SK-N-MC (cell line): ENCODE measurements at regions not wholly inside any gene's neighbourhood (a gene's known extent, or its start where the extent isn't known, plus 50 kb on each side); places are given as distances from the start of the nearest gene placed in this dataset.

Experiments used
- DNase-seq: peaks from one replicate; pipeline ENCODE4 v3.0.0-alpha.2; 2011; ENCODE audit warnings: low read depth, low spot score
- H3K27ac ChIP-seq: fragments of 200-600 bp; sonication (generic); 2 replicates; pipeline ENCODE4 v1.5.1; 2016; ENCODE audit warnings: mixed run types
- H3K36me3 ChIP-seq: fragments of 200-600 bp; sonication (generic); 2 replicates; pipeline ENCODE4 v1.6.1; 2017; ENCODE audit warnings: antibody characterized with exemption, low read length, mixed read lengths; ENCODE audit not compliant: insufficient read depth
- H3K4me3 ChIP-seq: fragments of 200-600 bp; sonication (generic); 2 replicates; pipeline ENCODE4 v1.5.1; 2016
- H3K9ac ChIP-seq: fragments of 200-600 bp; sonication (generic); 2 replicates; pipeline ENCODE4 v1.8.0; 2017; ENCODE audit warnings: mixed run types, mixed read lengths; ENCODE audit not compliant: insufficient read length
- H3K9me3 ChIP-seq: fragments of 200-600 bp; sonication (generic); 2 replicates; pipeline ENCODE4 v1.6.1; 2017; ENCODE audit warnings: low read depth, mild to moderate bottlenecking, antibody characterized with exemption, low read length, moderate library complexity, mixed read lengths
- EZH2 ChIP-seq: fragments of 200-600 bp; sonication (generic); IDR thresholded peaks from one replicate; pipeline ENCODE4 v1.6.1; 2017; ENCODE audit warnings: antibody characterized with exemption
- FOXP2 ChIP-seq: optimal IDR thresholded peaks from 2 replicates; pipeline ENCODE3; 2011; ENCODE audit warnings: mild to moderate bottlenecking, moderate library complexity; ENCODE audit not compliant: insufficient read depth; ENCODE audit errors: extremely low read length, control extremely low read depth
- POLR2AphosphoS5 ChIP-seq: IDR thresholded peaks from 2 replicates; pipeline ENCODE4 v1.6.1; 2012; ENCODE audit warnings: mild to moderate bottlenecking, low read depth, low read length, borderline replicate concordance

DNA sequence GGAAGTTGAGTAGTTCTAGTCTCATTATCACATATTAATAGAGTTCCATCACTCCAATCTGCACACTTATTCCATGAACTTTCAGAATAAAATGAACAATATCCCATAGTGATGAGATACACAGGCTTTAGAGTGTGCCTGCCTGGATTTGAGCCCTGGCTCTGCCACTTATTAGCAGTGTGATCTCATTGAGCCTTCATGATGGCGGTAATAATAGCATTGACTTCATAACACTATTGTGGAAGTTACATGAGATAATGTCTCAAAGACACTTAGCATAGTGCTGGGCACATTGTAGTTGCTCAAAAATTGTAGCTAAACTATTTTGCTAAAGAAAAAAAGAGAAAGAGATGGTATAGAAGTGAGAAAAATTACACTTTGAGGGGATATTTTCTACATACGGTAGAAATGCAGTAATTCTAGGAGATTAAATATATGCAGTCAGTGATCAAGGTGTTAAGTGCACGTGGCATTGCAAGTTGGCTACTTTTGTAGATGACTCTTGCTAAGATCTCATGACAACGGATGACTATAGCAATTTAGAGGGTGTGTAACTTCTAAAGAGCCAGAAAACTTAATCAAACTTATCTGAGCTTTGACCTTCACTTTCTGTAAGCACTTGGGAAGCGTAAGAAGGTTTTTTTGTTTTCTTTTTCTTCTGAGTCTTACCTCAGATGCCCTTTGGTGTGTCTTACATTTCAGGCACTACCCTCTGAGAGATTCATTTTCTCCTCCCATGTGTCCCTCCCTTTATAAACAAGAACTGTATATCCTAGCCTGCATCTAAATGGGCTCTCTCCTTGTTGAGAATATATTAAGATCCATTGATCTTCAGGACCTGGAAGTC, 380.6 kb upstream of the NR3C2 start:
- TF ChIP-seq POLR2AphosphoS5 (no peak), FOXP2 (no peak), EZH2 (no peak)

DNA sequence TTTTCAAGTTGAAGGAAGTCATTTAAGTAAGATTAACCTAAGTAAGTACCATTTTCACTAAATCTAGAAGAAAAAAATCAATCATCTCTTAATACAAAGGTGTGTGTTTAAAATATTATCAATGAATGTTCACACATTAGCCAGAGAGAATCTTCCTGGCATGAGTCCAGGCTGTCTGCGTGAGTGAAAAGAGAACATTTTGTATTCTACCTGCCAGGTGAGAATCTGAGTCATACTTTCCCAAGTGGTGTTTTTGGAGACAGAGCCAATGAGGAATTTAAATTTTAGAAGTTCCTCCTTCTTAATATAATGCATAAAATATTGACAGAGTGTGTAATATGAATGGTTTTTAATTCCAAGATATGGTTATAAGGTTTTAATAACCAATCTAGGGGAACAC, 371.8 kb upstream of the NR3C2 start:
- TF ChIP-seq EZH2 (no peak), FOXP2 (no peak), POLR2AphosphoS5 (no peak)
- Histone ChIP-seq H3K4me3 (no peak overlapping the region), H3K9ac (no peak overlapping the region), H3K9me3 (peaks cover 4% of the 10 kb centered on the region; the same call in 1 of the 2 replicates), H3K27ac (no peak overlapping the region), H3K36me3 (no peaks in the 10 kb centered on the region)
- no peak for DNase-seq

More for the DNA sequence above, 380.6 kb upstream of the NR3C2 start:
- no peak overlapping the region for H3K9ac ChIP-seq
- H3K4me3 ChIP-seq = no peak overlapping the region
- no peak for DNase-seq
- H3K36me3 ChIP-seq = no peaks in the 10 kb centered on the region
- H3K9me3 ChIP-seq = no peaks in the 10 kb centered on the region
- no peak overlapping the region for H3K27ac ChIP-seq

DNA sequence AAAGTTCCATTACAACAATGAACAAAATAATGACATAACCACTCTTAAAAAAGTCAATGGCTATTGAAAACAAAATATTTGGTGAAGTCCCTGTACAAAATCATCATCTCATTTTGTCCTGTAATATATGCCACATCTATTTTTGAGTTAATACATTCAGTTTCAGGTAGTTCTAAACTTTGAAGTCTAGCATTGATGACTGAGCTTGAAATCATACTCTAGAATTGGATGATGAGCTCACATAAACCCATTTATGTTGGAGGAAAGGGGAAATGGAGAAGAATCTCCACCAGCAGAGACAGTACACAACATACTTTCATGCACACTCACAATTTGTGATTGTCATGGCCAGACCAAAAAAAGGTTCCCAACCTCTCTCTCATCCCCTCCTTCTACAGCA, 371.1 kb upstream of the NR3C2 start:
- no peaks in the 10 kb centered on the region for H3K36me3 ChIP-seq
- no peak for DNase-seq
- H3K9me3 ChIP-seq = peaks cover 4% of the 10 kb centered on the region; the same call in 1 of the 2 replicates
- no peak overlapping the region for H3K9ac ChIP-seq
- no peak for TF ChIP-seq EZH2
- no peak for TF ChIP-seq FOXP2
- TF ChIP-seq POLR2AphosphoS5 = no peak
- no peak overlapping the region for H3K27ac ChIP-seq
- no peak overlapping the region for H3K4me3 ChIP-seq

DNA sequence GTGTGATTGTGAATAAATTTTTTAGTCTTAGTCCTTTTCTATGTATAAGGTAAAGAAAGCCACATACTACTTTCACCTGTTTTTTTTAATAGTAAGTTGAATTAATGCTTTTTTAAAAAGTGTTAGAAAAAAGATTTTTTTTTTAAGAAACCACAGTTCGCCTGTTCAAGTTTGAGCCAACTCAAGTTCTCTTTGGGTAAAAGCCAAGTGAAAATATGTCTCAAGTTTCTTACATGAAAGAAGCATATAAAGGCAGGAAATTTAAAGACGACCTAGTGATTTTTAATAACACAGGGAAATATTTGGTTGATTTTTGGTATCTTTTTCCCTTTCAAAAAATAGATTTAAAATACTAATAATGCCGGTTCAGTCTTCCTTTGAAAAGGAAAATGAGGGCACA, 369.9 kb upstream of the NR3C2 start:
- no peaks in the 10 kb centered on the region for H3K36me3 ChIP-seq
- no peak overlapping the region for H3K9ac ChIP-seq
- TF ChIP-seq FOXP2 = no peak
- TF ChIP-seq EZH2 = no peak
- TF ChIP-seq POLR2AphosphoS5 = no peak
- no peak overlapping the region for H3K27ac ChIP-seq
- H3K4me3 ChIP-seq = no peak overlapping the region
- H3K9me3 ChIP-seq = peaks cover 4% of the 10 kb centered on the region; the same call in 1 of the 2 replicates
- DNase-seq = no peak

DNA sequence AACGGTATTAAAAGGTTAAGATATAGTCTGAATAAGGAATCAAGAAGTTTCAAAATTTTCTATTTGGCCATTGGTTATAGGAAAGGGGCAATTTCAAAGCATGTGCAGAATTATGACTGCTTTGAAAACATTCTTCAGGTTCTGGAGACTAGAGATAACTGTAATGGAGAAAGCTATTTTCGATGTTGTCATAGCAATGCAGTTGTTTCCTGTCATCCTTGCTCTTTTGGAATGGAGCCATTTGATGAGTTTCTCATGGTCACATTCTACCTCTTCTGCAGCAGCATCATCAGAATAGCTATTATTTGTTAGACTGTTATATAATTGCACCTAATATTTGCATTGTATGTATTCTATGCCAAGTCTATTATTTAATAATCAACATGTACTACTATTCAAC, 368.2 kb upstream of the NR3C2 start:
- H3K9me3 ChIP-seq = peaks cover 4% of the 10 kb centered on the region; the same call in 1 of the 2 replicates
- TF ChIP-seq EZH2 (no peak), FOXP2 (no peak), POLR2AphosphoS5 (no peak)

DNA sequence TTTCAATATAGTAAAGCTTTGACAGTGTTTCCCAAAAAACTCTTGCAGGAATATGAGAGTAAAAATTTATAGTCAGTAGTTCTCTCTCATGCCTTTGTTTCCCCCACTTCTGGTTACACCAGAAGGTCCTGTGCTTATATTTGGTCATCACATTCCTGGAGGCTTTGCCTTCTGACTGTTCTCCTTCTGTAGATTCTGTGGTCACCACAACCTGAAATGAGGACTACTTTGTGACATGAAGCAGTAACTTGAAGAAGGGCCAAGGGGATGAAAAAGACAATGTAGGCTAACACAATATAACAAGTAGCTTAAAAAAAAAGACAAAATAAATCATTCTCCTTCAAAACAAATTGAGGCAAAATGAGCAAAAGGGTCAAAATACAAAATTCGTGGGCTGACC, 366.2 kb upstream of the NR3C2 start:
- no peak for TF ChIP-seq FOXP2
- no peak for TF ChIP-seq EZH2
- TF ChIP-seq POLR2AphosphoS5 = no peak
- H3K36me3 ChIP-seq = no peaks in the 10 kb centered on the region
- H3K27ac ChIP-seq = no peak overlapping the region
- peaks cover 4% of the 10 kb centered on the region; the same call in 1 of the 2 replicates for H3K9me3 ChIP-seq
- no peak overlapping the region for H3K9ac ChIP-seq
- DNase-seq = no peak
- H3K4me3 ChIP-seq = no peak overlapping the region

More for the DNA sequence above, 368.2 kb upstream of the NR3C2 start:
- Histone ChIP-seq H3K9ac (no peak overlapping the region), H3K36me3 (no peaks in the 10 kb centered on the region), H3K27ac (no peak overlapping the region), H3K4me3 (no peak overlapping the region)
- DNase-seq = no peak

DNA sequence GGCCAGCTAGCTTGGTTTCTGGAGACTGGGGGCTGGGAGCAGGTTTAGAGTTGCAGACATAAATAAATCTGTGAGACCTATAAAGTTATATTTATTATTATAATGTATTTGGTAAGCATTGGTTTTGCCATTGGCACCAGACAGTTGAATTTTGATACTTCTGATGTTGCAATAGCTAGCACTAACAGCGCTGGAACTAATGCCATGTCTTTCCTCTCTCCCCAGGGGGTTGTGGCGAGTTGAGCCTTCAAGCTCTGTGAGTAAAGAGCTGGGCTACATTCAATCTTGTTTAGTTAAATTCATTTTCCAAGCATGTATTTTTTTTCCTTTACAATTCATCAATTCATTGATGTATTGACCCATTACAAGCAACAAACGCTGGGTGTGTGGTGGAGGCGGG, 358.7 kb upstream of the NR3C2 start:
- H3K27ac ChIP-seq = no peak overlapping the region
- H3K9me3 ChIP-seq = no peaks in the 10 kb centered on the region
- H3K9ac ChIP-seq = no peak overlapping the region
- DNase-seq = peak; percentile 84
- H3K4me3 ChIP-seq = no peak overlapping the region
- H3K36me3 ChIP-seq = no peaks in the 10 kb centered on the region
- TF ChIP-seq POLR2AphosphoS5 (no peak; the same call in 1 of the 2 replicates), FOXP2 (no peak), EZH2 (no peak)

DNA sequence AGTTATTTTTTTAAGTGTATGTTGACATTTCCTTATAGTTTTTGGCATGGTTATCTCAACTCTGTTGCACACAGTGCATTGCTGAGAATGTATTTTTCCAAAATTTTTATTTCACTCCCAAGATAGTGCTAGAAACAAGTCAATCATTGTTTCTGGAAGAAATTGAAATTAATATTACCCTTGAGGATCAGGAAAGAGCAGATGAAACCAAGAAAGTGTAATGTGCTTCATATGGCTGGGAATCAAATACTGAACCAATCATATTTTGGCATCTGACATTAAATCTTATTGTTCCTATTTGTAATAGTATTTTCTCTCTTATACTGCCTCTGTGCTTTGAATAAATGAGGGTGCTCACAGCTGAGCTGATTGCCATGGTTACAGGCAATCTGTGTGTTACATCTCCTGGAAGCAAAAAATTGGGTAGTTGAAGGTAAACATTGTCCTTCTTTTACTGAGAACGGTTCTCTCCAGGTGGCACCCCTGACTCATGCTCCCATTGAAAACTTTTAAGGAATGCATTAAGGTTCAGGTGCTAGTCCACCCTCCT, 358.2 kb upstream of the NR3C2 start:
- TF ChIP-seq FOXP2 (no peak), POLR2AphosphoS5 (no peak)
- H3K4me3 ChIP-seq = no peak overlapping the region
- H3K9ac ChIP-seq = no peak overlapping the region
- no peaks in the 10 kb centered on the region for H3K9me3 ChIP-seq
- no peak for DNase-seq
- no peak overlapping the region for H3K27ac ChIP-seq
- no peaks in the 10 kb centered on the region for H3K36me3 ChIP-seq
